HG02588 (cell line): ENCODE measurements at regions not wholly inside any gene's neighbourhood (a gene's known extent, or its start where the extent isn't known, plus 50 kb on each side); places are given as distances from the start of the nearest gene placed in this dataset.

ENCODE experiments used
- ATAC-seq: cut with Tn5 transposase; IDR thresholded peaks from one replicate; pipeline ENCODE4 v1.9.1; 2021; ENCODE audit warnings: mild to moderate bottlenecking, moderate library complexity; ENCODE audit not compliant: unreplicated experiment

DNA sequence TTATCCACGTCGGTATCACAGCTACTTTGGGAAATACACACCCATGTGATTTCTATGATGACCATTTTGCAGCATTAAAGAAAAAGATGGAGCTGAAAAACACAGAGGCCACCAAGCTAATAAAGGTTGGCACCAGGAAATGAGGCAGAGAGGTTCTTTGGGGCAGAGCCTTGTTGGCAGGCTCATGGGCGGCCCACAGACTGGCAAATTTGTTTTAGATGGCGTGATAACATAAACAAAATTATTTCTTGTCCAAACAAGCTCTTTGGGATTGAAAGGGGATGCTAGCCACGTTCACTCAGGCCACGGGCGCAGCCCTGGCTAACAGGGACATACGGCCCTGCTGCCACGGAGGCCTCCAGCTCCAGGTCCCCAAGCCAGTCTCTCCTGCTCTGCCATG is 135.9 kb upstream of the ZMIZ1 start:
- no peak for ATAC-seq

GRCh38 chr10:78933828-78934531 is 134.8 kb upstream of the ZMIZ1 start:
- no peak for ATAC-seq

GRCh38 chr10:78934532-78934898 is 134.3 kb upstream of the ZMIZ1 start:
- no peak for ATAC-seq

DNA sequence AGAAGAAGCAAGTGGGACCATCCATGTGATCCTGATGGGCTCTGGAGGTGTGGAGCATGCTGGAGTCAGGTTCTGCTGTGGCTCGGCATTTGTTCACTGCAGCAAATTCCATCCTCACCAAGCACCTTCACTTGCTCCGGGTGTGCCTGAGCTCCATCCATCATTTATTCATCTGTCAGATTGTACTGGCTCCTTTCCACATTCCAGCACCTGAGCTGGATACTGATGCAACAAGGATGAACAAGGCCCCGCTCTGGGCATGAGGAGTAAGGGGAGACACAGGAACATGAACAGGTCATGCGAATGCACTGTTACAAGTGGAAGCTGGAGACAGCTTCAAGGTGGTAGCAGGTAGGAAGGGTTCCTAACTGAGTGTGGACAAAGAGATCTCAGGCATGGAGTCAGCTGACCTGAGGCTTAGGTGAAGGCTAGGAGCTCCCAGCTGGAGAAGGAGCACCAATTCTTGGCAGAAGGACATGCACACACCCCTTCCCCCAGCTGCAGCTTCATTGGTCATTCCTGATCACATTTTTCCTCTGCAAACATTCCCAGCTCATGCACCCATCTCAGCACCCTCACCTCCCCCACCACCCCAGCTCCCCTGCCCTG is 133.7 kb upstream of the ZMIZ1 start:
- ATAC-seq: no peak

GRCh38 chr10:78935697-78936407 is 132.9 kb upstream of the ZMIZ1 start:
- ATAC-seq: no peak

GRCh38 chr10:78936412-78937342 is 132.1 kb upstream of the ZMIZ1 start:
- no peak for ATAC-seq

DNA sequence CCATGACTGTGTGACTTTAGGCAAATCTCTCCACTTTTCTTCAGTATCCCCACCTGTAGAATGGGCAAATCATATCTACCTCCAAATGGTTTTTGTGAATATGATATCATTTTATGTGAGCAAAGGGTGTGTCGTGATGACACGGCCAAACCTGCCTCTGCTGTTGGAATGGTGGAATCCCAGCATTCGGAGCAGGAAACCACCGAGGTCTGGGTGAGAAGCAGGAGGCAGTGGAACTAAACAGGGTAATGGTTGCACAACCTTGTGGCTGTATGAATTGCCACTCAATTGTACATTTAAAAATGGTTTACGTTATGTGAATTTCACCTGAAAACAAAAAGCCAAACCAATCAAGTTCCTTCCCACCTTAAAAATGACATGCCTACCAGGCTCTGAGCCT is 131.4 kb upstream of the ZMIZ1 start:
- ATAC-seq: no peak

- no peak for ATAC-seq
Measured at GRCh38 chr10:78937800-78938694, 130.7 kb upstream of the ZMIZ1 start.

DNA sequence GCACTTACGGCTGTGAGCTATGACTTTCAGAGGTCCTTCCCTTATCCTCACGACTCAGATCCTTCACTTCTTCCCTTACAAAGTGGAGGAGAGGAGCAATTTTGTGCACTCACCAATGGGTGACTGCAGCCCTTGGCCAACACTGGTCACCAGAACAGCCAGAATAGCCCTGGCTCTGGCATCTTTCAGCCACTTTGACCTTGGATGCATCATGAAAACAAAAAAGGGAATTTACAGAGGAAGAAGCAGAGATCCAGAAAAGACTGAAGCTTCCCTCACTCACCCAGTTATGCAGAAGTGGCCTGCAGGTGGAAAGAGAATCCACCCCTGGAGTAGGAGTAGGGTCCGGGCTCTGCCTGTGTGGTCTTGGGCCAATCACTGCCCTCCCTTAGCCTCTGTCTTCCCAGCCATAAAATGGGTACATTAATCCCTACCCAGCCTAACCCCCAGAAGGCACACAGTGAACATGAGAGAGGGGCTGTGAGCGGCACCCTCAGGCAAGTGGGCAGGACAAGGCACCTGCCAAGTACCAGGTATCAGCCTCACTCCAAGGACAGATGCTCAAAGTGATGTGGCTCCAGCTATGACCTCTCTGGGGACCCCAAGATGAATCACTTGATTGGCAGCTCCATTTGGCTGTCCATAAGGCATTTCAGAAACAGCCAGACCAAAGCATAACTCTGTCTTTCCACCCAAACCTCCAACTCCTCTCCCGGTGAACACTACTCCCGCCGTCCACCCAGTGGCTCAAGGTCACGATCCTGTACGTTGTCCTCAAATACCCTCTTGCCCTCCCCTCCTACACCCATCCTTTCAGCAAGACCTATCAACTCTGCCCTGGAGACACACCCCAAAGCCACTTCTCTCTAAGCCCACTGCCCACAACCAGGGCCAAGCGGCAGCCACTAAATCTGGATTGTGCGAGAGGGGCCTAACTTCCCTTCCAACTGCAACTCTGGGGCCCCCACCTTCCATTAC is 129.8 kb upstream of the ZMIZ1 start:
- ATAC-seq: no peak

DNA sequence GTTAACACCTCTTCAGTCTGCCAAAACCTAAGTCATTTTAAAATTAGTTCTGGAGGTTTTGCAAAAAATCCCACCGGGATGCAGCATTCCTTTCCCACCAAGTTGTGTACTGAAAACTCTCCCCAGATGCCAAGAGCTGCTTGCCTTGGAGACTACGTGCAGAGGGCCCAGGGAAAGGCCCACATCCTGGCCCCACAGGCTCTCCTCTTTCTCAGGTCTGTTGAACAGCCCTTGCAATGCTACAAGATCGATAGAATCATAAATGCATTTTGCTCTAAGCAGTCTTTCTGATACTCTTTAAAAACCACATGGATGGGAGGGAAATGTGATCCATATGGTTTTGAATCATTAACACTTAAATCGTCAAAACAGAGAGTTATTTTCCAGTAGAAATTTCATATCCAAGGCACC is 126.7 kb upstream of the ZMIZ1 start:
- ATAC-seq: no peak

GRCh38 chr10:78944723-78945312 is 123.9 kb upstream of the ZMIZ1 start:
- no peak for ATAC-seq

DNA sequence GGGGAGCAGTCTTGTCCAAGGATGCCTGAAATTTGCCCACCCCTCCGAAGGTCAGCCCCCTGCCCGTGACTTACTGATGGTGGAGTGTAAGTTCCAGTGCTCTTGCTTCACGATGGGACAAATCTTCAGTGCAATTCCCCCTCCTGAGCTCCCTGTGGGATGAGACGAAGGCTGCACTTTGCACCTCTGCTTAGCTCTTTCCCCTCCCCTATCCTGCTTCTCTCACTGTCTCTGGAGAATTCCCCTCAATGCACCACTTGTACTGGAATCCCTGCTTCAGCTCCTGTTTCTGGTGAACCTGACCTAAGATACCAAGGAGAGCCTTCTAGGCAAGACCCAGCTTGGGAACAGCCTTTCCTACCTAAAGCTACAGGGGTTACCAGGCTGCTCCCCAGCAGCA is 122.9 kb upstream of the ZMIZ1 start:
- ATAC-seq: no peak

GRCh38 chr10:78947226-78947625 is 121.5 kb upstream of the ZMIZ1 start:
- ATAC-seq: no peak

- no peak for ATAC-seq
Measured at GRCh38 chr10:78947733-78948132, 121.0 kb upstream of the ZMIZ1 start.

DNA sequence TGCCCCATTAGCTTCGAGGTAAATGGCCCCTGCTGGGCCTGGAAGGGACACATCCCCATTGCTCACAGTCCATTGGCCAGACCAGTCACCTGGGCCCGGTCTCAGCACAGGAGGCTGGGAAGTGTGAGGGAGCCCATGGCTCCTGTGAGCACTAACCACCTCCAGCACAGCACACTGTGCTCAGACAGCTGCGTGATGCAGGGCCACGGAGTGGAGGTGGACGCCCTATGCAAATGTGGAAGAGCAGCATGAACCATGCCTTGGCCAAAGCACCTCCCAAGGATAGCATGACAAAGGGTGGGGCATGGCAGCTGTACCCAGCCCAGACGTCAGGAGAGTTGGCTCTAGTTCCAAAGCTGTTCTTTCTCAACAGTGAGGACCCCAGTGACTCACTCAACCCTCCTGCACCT is 120.1 kb upstream of the ZMIZ1 start:
- ATAC-seq: no peak

GRCh38 chr10:78950656-78951587 is 117.8 kb upstream of the ZMIZ1 start:
- ATAC-seq: no peak

DNA sequence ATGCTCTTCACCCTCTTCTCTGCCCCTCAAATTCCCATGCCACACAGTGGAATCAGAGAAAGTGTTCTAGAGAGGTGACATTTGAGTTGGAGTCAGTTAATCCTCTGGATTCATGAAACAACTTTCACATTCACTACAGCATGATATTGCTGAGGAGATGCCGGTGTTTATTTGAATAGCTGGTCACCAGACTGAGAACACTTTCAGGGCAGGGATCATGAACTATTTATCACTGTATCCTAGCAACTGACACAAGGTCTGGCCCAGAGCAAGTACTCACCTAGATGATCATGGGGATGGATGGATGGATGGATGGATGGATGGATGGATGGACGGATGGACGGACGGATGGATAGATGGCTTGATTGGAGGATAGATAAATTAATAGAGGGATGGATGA is 116.7 kb upstream of the ZMIZ1 start:
- no peak for ATAC-seq

- no peak for ATAC-seq
Measured at GRCh38 chr10:78952686-78953085, 116.1 kb upstream of the ZMIZ1 start.
